ENCODE measurements at regions not wholly inside any gene's neighbourhood (a gene's known extent, or its start where the extent isn't known, plus 50 kb on each side); places are given as distances from the start of the nearest gene placed in this dataset.

GRCh38 chr9:91028166-91028827, 226.7 kb downstream of the SYK start:
- H3K27me3 ChIP-seq (ENCODE audit: control insufficient read depth, low read length), result no peaks in the 10 kb centered on the region
- H3K9me3 ChIP-seq (ENCODE audit: control insufficient read depth, insufficient read depth, low read length), result no peaks in the 10 kb centered on the region
- no peak for TF ChIP-seq EZH2phosphoT487 (IDR thresholded peaks at IDR 0.05; ENCODE audit: borderline replicate concordance, low read length)
- TF ChIP-seq, protein P1, sequence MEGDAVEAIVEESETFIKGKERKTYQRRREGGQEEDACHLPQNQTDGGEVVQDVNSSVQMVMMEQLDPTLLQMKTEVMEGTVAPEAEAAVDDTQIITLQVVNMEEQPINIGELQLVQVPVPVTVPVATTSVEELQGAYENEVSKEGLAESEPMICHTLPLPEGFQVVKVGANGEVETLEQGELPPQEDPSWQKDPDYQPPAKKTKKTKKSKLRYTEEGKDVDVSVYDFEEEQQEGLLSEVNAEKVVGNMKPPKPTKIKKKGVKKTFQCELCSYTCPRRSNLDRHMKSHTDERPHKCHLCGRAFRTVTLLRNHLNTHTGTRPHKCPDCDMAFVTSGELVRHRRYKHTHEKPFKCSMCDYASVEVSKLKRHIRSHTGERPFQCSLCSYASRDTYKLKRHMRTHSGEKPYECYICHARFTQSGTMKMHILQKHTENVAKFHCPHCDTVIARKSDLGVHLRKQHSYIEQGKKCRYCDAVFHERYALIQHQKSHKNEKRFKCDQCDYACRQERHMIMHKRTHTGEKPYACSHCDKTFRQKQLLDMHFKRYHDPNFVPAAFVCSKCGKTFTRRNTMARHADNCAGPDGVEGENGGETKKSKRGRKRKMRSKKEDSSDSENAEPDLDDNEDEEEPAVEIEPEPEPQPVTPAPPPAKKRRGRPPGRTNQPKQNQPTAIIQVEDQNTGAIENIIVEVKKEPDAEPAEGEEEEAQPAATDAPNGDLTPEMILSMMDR (IDR thresholded peaks at IDR 0.05; ENCODE audit: low read depth, low read length, poor library complexity, severe bottlenecking), result no peak

DNA sequence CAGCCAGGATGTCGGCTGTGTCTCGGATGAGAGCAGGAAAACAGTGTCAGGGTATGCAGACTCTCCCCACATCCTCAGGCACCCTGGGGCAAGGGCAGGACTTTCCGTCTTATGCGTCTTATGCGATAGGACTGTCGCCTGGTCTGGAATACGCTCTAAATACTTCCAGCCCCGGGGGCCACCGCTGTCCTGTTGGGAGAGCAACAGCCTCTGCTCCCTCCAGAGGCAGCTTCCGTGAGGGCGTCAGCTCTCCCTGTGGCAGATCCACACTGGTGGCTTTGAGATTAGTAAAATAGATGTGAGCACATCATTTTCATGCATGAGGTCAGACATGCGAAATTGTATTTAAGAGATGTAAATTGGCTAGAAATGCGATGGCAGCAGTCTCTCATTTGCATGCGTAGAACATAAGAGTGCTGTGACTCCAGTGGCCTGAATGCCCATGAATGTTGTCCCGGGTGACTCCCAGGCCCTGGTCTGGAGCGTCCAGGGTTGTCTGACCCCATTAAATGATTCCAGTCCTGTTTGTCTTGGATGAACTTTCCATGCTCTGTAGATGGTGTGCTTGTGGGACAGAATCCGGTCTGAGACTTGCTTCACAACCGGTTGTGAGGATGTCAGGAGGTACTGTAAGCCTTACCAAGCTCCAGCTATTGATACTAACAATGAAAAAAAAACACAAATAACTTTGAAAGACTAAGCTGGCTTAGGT, 228.2 kb downstream of the SYK start:
- Histone ChIP-seq H4K20me1 (ENCODE audit: control insufficient read depth, insufficient read depth, low read depth, low read length) (no peaks in the 10 kb centered on the region), H3K36me3 (ENCODE audit: control insufficient read depth, low read length) (no peaks in the 10 kb centered on the region), H3K9me3 (ENCODE audit: control insufficient read depth, insufficient read depth, low read length) (no peaks in the 10 kb centered on the region), H3F3A (ENCODE audit: control insufficient read depth, insufficient read depth) (no peaks in the 10 kb centered on the region), H3K4me2 (ENCODE audit: low read length) (no peak overlapping the region), H3K79me2 (ENCODE audit: control insufficient read depth, low read length) (no peaks in the 10 kb centered on the region), H3K9me2 (replicated peaks; ENCODE audit: control insufficient read depth, low read length) (no peaks in the 10 kb centered on the region), H3K4me3 (ENCODE audit: low read length) (no peak overlapping the region), H3K27ac (ENCODE audit: low read depth, low read length) (no peak overlapping the region), H3K27me3 (ENCODE audit: control insufficient read depth, low read length) (no peaks in the 10 kb centered on the region), H3K4me1 (ENCODE audit: control insufficient read depth, low read length) (peaks cover 8% of the 10 kb centered on the region)
- no peak for TF ChIP-seq EZH2phosphoT487 (IDR thresholded peaks at IDR 0.05; ENCODE audit: borderline replicate concordance, low read length)
- TF ChIP-seq, protein P1 (IDR thresholded peaks at IDR 0.05; ENCODE audit: low read depth, low read length, poor library complexity, severe bottlenecking), result no peak

More at GRCh38 chr9:91028166-91028827, 226.7 kb downstream of the SYK start:
- Histone ChIP-seq H3K9me2 (replicated peaks; ENCODE audit: control insufficient read depth, low read length) (no peaks in the 10 kb centered on the region), H3K4me3 (ENCODE audit: low read length) (no peak overlapping the region), H3K4me2 (ENCODE audit: low read length) (no peak overlapping the region), H3K36me3 (ENCODE audit: control insufficient read depth, low read length) (no peaks in the 10 kb centered on the region), H3K27ac (ENCODE audit: low read depth, low read length) (no peak overlapping the region), H3K79me2 (ENCODE audit: control insufficient read depth, low read length) (no peaks in the 10 kb centered on the region), H3F3A (ENCODE audit: control insufficient read depth, insufficient read depth) (no peaks in the 10 kb centered on the region), H3K4me1 (ENCODE audit: control insufficient read depth, low read length) (no peaks in the 10 kb centered on the region), H4K20me1 (ENCODE audit: control insufficient read depth, insufficient read depth, low read depth, low read length) (no peaks in the 10 kb centered on the region)

GRCh38 chr9:91032121-91032531, 230.5 kb downstream of the SYK start:
- H3K9me2 ChIP-seq (replicated peaks; ENCODE audit: control insufficient read depth, low read length), result no peaks in the 10 kb centered on the region
- H3K27ac ChIP-seq (ENCODE audit: low read depth, low read length), result no peak overlapping the region
- no peaks in the 10 kb centered on the region for H4K20me1 ChIP-seq (ENCODE audit: control insufficient read depth, insufficient read depth, low read depth, low read length)
- peaks cover 30% of the 10 kb centered on the region for H3K4me1 ChIP-seq (ENCODE audit: control insufficient read depth, low read length)
- TF ChIP-seq, protein P1 (IDR thresholded peaks at IDR 0.05; ENCODE audit: low read depth, low read length, poor library complexity, severe bottlenecking), result no peak
- TF ChIP-seq EZH2phosphoT487 (IDR thresholded peaks at IDR 0.05; ENCODE audit: borderline replicate concordance, low read length), result no peak
- no peak overlapping the region for H3K4me3 ChIP-seq (ENCODE audit: low read length)
- no peaks in the 10 kb centered on the region for H3K9me3 ChIP-seq (ENCODE audit: control insufficient read depth, insufficient read depth, low read length)
- H3K4me2 ChIP-seq (ENCODE audit: low read length), result no peak overlapping the region
- peaks cover 4% of the 10 kb centered on the region for H3K27me3 ChIP-seq (ENCODE audit: control insufficient read depth, low read length)
- H3K36me3 ChIP-seq (ENCODE audit: control insufficient read depth, low read length), result no peaks in the 10 kb centered on the region
- H3K79me2 ChIP-seq (ENCODE audit: control insufficient read depth, low read length), result no peaks in the 10 kb centered on the region
- H3F3A ChIP-seq (ENCODE audit: control insufficient read depth, insufficient read depth), result no peaks in the 10 kb centered on the region

Data from DOHH2 (cell line).